H1 (cell line): ENCODE measurements at regions not wholly inside any gene's neighbourhood (a gene's known extent, or its start where the extent isn't known, plus 50 kb on each side); places are given as distances from the start of the nearest gene placed in this dataset.

Experiments
- CHD7 ChIP-seq: fragments of 300-600 bp; sonication (generic); IDR thresholded peaks from 2 replicates; pipeline ENCODE4 v1.7.1; 2012; ENCODE audit warnings: low read length, moderate library complexity, mild to moderate bottlenecking, inconsistent platforms; ENCODE audit not compliant: insufficient replicate concordance
- EZH2 ChIP-seq: fragments of 200-600 bp; sonication (generic); IDR thresholded peaks from 2 replicates; pipeline ENCODE4 v1.7.1; 2012; ENCODE audit warnings: low read depth, mild to moderate bottlenecking, moderate library complexity, low read length, inconsistent platforms; ENCODE audit not compliant: severe bottlenecking
- GABPA ChIP-seq: IDR thresholded peaks from 2 replicates; pipeline ENCODE4 v1.6.1; 2011; ENCODE audit warnings: mild to moderate bottlenecking, low read length, moderate library complexity, borderline replicate concordance; ENCODE audit not compliant: insufficient read depth
- NRF1 ChIP-seq: IDR thresholded peaks from 2 replicates; pipeline ENCODE4 v1.6.1; 2011; ENCODE audit warnings: mild to moderate bottlenecking, low read depth, low read length, improper control_type of control experiment
- TBP ChIP-seq: IDR thresholded peaks from 2 replicates; pipeline ENCODE4 v1.6.1; 2011; ENCODE audit warnings: low read depth, low read length, improper control_type of control experiment

GRCh38 chr14:71680736-71681387 lies 251.4 kb upstream of the RGS6 start (continued):
- TF ChIP-seq CHD7 = no peak
- no peak for TF ChIP-seq TBP
- TF ChIP-seq EZH2 = no peak
- TF ChIP-seq NRF1 = no peak
- no peak for TF ChIP-seq GABPA
